Activated naive CD4-positive, alpha-beta T cell treated with anti-CD3 and anti-CD28 coated beads, Interleukin-2, amount 10 ng/mL, durations not matched to agents 7 days and 5 days (primary cell): ENCODE measurements at regions not wholly inside any gene's neighbourhood (a gene's known extent, or its start where the extent isn't known, plus 50 kb on each side); places are given as distances from the start of the nearest gene placed in this dataset.

Experiments used
- CTCF ChIA-PET: fragments of 350-600 bp; sonication (Branson Sonifier 250); formaldehyde crosslinking; loops from one replicate; lab custom pipeline; 2021; ENCODE audit warnings: antibody characterized with exemption; lab: Charles Lee
- DNase-seq: peaks from one replicate; pipeline ENCODE4 v3.0.0-alpha.2; 2020
- H3K27ac Mint-ChIP-seq: one replicate; pipeline ENCODE4 v1.8.0; 2021; ENCODE audit warnings: mild to moderate bottlenecking, moderate library complexity, mixed read lengths
- H3K27me3 Mint-ChIP-seq: one replicate; pipeline ENCODE4 v1.8.0; 2021; ENCODE audit warnings: mild to moderate bottlenecking, mixed read lengths
- H3K36me3 Mint-ChIP-seq: one replicate; pipeline ENCODE4 v1.8.0; 2021; ENCODE audit warnings: mixed read lengths
- H3K4me1 Mint-ChIP-seq: one replicate; pipeline ENCODE4 v1.8.0; 2021; ENCODE audit warnings: mixed read lengths
- H3K4me3 Mint-ChIP-seq: one replicate; pipeline ENCODE4 v1.8.0; 2021; ENCODE audit warnings: mild to moderate bottlenecking, moderate library complexity, mixed read lengths
- H3K9me3 Mint-ChIP-seq: one replicate; pipeline ENCODE4 v1.8.0; 2021; ENCODE audit warnings: mixed read lengths

DNA sequence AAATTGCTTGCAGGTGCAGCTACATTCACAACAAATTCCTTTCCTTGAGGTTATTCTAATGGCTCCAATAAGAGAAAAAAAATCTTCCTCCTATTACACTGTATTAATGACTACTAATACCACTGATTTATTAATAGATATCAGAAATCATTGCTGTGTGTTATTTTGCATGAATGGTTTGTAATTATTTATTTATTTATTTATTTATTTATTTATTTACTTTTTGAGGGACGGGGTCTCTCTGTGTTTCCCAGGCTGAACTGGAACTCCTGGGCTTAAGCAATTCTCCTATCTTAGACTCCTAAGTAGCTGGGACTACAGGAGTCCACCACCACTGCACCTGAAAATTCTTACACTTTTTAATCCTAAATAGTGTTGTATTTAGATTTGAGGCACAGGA is 390.4 kb downstream of the SI start:
- CTCF ChIA-PET, result no interaction called here
- Mint-ChIP-seq H3K27ac (no peak overlapping the region), H3K4me1 (no peaks in the 10 kb centered on the region), H3K4me3 (no peak overlapping the region), H3K36me3 (no peaks in the 10 kb centered on the region), H3K9me3 (peaks cover 3% of the 10 kb centered on the region), H3K27me3 (no peaks in the 10 kb centered on the region)
- DNase-seq, result no peak

DNA sequence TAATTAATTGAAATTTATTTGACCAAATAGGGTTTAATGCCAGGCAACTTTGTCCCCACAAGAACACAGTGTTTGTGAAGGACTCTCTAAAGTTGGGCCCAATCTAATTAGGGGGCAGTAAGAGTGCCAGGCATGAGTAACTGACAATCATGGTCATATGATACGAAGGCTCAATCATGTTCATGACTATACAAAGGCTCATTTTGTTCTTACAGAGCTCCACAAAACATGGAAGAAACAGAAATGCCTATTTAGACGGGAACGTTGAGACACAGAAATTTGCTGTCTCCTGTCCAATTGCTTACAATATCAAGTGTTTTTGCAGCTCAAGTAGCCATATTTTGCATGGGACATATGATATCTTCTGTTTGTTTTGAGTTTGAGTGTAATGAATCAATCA is 391.1 kb downstream of the SI start:
- Mint-ChIP-seq H3K4me3 (no peak overlapping the region), H3K4me1 (no peaks in the 10 kb centered on the region), H3K36me3 (no peaks in the 10 kb centered on the region), H3K27ac (no peak overlapping the region), H3K27me3 (no peaks in the 10 kb centered on the region), H3K9me3 (peaks cover 3% of the 10 kb centered on the region)
- CTCF ChIA-PET, result no interaction called here
- DNase-seq, result no peak

DNA sequence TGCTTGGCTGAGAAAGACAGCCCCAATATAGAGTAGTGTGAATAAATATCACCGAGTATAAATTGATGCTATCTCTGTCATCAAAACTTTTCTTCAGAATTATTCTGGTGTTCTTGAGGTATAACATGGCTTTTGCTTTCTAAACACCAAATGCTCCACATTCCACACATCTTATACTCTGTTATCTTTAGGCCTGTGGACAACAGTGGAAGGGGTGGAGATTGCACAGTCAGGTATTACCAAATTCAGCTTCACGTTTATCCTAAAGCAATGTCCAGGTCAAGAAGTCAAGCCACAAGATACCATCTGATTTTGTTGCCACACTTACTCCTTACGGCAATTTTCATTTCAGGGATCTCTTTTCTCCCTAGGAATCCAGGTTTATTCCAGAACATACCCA is 394.8 kb downstream of the SI start:
- Mint-ChIP-seq H3K4me3 (no peak overlapping the region), H3K9me3 (peaks cover 8% of the 10 kb centered on the region), H3K36me3 (no peaks in the 10 kb centered on the region), H3K27me3 (no peaks in the 10 kb centered on the region), H3K27ac (no peak overlapping the region), H3K4me1 (no peaks in the 10 kb centered on the region)
- DNase-seq, result no peak
- CTCF ChIA-PET, result no interaction called here

DNA sequence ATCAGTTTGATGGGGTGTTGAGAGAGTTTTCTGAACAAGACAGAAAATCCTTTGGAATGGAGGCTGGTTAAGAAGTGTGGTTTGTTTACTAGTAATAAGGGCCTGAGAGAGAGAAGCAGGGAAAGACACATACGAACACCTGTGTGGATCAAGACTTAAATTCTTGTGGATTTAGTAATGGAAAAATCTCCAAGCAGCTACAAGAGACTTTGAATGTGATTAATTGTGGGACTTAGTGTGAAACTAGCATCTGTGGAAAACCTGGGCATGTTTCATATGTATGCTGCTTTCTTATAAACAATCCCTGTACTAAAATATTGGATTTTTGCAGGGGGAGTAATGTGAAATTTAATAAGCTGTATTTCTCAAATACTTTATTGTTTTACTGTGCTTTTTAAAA is 399.1 kb downstream of the SI start:
- H3K27me3 Mint-ChIP-seq, result no peaks in the 10 kb centered on the region
- CTCF ChIA-PET, result no interaction called here
- no peak for DNase-seq
- peaks cover 6% of the 10 kb centered on the region for H3K9me3 Mint-ChIP-seq
- H3K36me3 Mint-ChIP-seq, result no peaks in the 10 kb centered on the region
- H3K4me3 Mint-ChIP-seq, result no peak overlapping the region
- no peaks in the 10 kb centered on the region for H3K4me1 Mint-ChIP-seq
- no peak overlapping the region for H3K27ac Mint-ChIP-seq

DNA sequence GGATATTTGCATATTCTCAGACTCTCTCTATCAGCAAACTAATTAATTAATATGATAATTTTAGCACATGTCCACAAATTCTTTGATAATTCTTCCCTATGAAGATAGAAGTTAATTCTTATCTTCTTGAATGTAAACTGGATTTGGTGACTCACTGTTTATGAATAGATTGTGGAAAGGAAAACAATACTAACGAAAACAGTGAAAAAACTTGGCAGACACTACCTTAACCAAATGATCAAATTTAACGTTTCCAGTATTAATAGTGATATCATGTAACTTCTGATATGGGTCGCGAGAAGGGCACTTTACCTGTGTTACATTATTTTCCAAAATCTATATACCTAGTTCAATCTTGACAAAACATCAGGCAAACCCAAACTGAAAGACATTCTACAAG is 401.0 kb downstream of the SI start:
- CTCF ChIA-PET, result no interaction called here
- no peaks in the 10 kb centered on the region for H3K27me3 Mint-ChIP-seq
- H3K36me3 Mint-ChIP-seq, result no peaks in the 10 kb centered on the region
- H3K27ac Mint-ChIP-seq, result no peak overlapping the region
- no peak overlapping the region for H3K4me3 Mint-ChIP-seq
- DNase-seq, result no peak
- no peaks in the 10 kb centered on the region for H3K4me1 Mint-ChIP-seq
- peaks cover 6% of the 10 kb centered on the region for H3K9me3 Mint-ChIP-seq

GRCh38 chr3:164673738-164674137 is 404.6 kb downstream of the SI start:
- Mint-ChIP-seq H3K27me3 (no peaks in the 10 kb centered on the region), H3K36me3 (no peaks in the 10 kb centered on the region), H3K4me1 (no peaks in the 10 kb centered on the region), H3K4me3 (no peak overlapping the region), H3K27ac (no peak overlapping the region), H3K9me3 (peaks cover 9% of the 10 kb centered on the region)
- DNase-seq, result no peak
- CTCF ChIA-PET, result no interaction called here

DNA sequence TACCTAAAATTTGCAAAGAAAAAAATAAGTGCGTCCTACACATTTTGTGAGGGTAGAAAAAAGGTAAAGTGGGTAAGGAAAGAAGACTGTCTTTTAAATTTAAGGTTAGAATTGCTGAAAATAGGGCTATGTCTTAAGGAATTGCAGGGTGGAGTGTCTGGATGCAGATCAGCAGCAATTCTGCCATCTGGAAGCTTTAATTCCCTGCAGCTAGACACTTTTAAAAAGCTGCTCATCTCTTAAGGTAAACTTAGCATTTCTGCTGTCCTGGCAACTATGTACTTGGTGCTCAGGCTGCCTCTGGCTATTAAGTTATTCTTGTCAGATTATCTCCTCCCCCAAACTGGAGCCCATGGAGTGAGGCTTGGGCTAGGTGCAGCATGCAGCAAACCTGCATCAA is 420.2 kb downstream of the SI start:
- Mint-ChIP-seq H3K4me3 (no peak overlapping the region), H3K9me3 (no peaks in the 10 kb centered on the region), H3K27me3 (no peaks in the 10 kb centered on the region), H3K27ac (no peak overlapping the region), H3K4me1 (no peaks in the 10 kb centered on the region), H3K36me3 (no peaks in the 10 kb centered on the region)
- CTCF ChIA-PET, result no interaction called here
- no peak for DNase-seq

GRCh38 chr3:164657631-164658030 is 420.7 kb downstream of the SI start:
- Mint-ChIP-seq H3K4me1 (no peaks in the 10 kb centered on the region), H3K4me3 (no peak overlapping the region), H3K36me3 (no peaks in the 10 kb centered on the region), H3K9me3 (no peaks in the 10 kb centered on the region), H3K27me3 (no peaks in the 10 kb centered on the region), H3K27ac (no peak overlapping the region)
- CTCF ChIA-PET, result no interaction called here
- no peak for DNase-seq

DNA sequence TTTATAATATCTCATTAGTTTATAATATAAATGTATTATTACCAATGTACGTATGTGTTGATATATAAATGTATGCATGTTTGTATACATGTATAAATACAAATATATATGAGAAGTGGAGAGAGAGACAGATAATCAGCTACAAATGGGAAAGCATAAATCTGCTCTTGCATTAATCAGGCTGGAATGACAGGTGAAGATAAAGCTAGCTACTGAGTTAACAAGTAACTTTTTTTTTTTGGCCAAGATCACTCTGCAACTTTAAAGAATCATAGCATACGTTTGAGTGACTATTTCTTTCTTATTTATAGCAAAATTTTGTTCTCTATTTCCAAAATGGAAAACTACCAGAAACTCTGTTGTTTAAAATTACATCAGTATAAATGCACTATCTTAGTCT is 422.8 kb downstream of the SI start:
- no peak overlapping the region for H3K27ac Mint-ChIP-seq
- no peak for DNase-seq
- peaks cover 12% of the 10 kb centered on the region for H3K9me3 Mint-ChIP-seq
- H3K4me1 Mint-ChIP-seq, result no peaks in the 10 kb centered on the region
- CTCF ChIA-PET, result no interaction called here
- no peak overlapping the region for H3K4me3 Mint-ChIP-seq
- H3K27me3 Mint-ChIP-seq, result no peaks in the 10 kb centered on the region
- H3K36me3 Mint-ChIP-seq, result no peaks in the 10 kb centered on the region

GRCh38 chr3:164641071-164641470 is 437.2 kb downstream of the SI start:
- H3K4me1 Mint-ChIP-seq, result no peaks in the 10 kb centered on the region
- no peaks in the 10 kb centered on the region for H3K27me3 Mint-ChIP-seq
- no peak overlapping the region for H3K4me3 Mint-ChIP-seq
- DNase-seq, result no peak
- H3K9me3 Mint-ChIP-seq, result peaks cover 5% of the 10 kb centered on the region
- H3K36me3 Mint-ChIP-seq, result no peaks in the 10 kb centered on the region
- no peak overlapping the region for H3K27ac Mint-ChIP-seq
- CTCF ChIA-PET, result no interaction called here

DNA sequence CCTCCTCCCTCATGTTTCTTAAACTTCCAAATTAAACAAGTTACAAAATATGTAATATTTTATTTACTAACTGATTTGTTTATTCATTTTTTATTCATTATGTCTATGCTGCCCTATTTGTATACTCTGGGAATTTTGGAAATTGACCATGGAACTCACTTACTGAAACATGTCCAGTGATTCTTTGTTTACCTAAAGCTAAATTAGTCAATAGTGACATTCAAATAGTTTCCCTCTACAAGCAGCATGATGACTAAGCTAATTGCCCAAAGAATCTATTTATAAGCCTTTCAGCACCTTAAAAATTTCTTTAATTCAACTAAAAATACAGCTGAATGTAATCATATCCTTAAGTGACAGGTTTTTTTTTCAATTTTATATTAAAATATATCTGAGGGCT is 437.7 kb downstream of the SI start:
- no peaks in the 10 kb centered on the region for H3K4me1 Mint-ChIP-seq
- CTCF ChIA-PET, result no interaction called here
- peaks cover 5% of the 10 kb centered on the region for H3K9me3 Mint-ChIP-seq
- no peak for DNase-seq
- no peaks in the 10 kb centered on the region for H3K27me3 Mint-ChIP-seq
- H3K27ac Mint-ChIP-seq, result no peak overlapping the region
- H3K4me3 Mint-ChIP-seq, result no peak overlapping the region
- H3K36me3 Mint-ChIP-seq, result no peaks in the 10 kb centered on the region

GRCh38 chr3:164620956-164621355 is 457.3 kb downstream of the SI start:
- peaks cover 1% of the 10 kb centered on the region for H3K9me3 Mint-ChIP-seq
- no peak for DNase-seq
- CTCF ChIA-PET, result no interaction called here
- H3K27ac Mint-ChIP-seq, result no peak overlapping the region
- H3K4me1 Mint-ChIP-seq, result no peaks in the 10 kb centered on the region
- H3K36me3 Mint-ChIP-seq, result no peaks in the 10 kb centered on the region
- no peaks in the 10 kb centered on the region for H3K27me3 Mint-ChIP-seq
- no peak overlapping the region for H3K4me3 Mint-ChIP-seq

DNA sequence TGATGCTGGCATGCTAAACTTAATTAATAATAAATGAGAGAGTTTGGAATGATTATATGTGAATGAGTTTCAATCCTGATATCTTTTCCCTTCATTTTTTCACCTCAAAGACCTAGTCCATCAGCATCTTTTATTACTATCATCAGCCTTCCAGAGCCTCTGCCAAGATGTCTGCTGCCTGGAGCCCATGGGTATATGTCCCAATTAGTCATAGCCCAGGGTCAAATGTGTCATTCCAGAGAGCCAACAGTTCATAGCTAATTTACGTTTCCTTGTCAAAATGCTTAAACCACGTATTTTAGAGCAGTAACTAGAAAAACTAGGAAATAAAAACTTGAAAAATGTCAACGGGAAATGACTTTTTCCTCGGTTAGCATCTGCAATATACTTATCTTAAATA is 457.9 kb downstream of the SI start:
- no peak for DNase-seq
- Mint-ChIP-seq H3K27me3 (no peaks in the 10 kb centered on the region), H3K9me3 (peaks cover 1% of the 10 kb centered on the region), H3K27ac (no peak overlapping the region), H3K36me3 (no peaks in the 10 kb centered on the region), H3K4me1 (no peaks in the 10 kb centered on the region), H3K4me3 (no peak overlapping the region)
- CTCF ChIA-PET, result no interaction called here

GRCh38 chr3:164612751-164613150 is 465.5 kb downstream of the SI start:
- Mint-ChIP-seq H3K27me3 (no peaks in the 10 kb centered on the region), H3K4me1 (no peaks in the 10 kb centered on the region), H3K27ac (no peak overlapping the region), H3K4me3 (no peak overlapping the region), H3K36me3 (no peaks in the 10 kb centered on the region), H3K9me3 (peaks cover 1% of the 10 kb centered on the region)
- no peak for DNase-seq
- CTCF ChIA-PET, result no interaction called here

- CTCF ChIA-PET, result no interaction called here
- no peak for DNase-seq
- Mint-ChIP-seq H3K9me3 (peaks cover 4% of the 10 kb centered on the region), H3K4me3 (no peak overlapping the region), H3K27ac (no peak overlapping the region), H3K4me1 (no peaks in the 10 kb centered on the region), H3K36me3 (no peaks in the 10 kb centered on the region), H3K27me3 (no peaks in the 10 kb centered on the region)
Measured at GRCh38 chr3:164608554-164609276, 469.6 kb downstream of the SI start.

DNA sequence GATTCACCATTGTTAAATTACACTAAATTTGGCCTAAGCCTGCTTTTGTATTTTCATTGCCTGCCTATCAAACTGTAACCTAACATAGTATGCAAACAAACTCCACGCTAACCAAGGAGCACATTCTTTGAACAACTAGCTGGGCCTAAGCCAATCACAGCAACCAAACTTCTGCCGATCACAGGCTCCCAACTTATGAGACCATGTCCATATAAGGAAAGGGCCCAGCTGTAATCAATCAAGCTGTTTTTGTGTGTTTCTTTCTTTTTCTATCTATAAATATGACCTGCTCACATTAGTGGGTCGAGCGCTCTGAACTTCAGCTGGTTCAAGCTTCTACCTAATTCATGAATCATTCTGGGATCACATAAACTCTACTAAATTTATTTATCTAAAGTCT is 473.6 kb downstream of the SI start:
- DNase-seq, result no peak
- H3K4me3 Mint-ChIP-seq, result no peak overlapping the region
- H3K4me1 Mint-ChIP-seq, result no peaks in the 10 kb centered on the region

More for the DNA sequence above, 473.6 kb downstream of the SI start:
- H3K27ac Mint-ChIP-seq, result no peak overlapping the region
- CTCF ChIA-PET, result interaction anchor here (0.5 kb wide), 1 partner anchor 531 kb away, joined by 3 read pairs; no protein-coding TSS in a partner anchor
- H3K9me3 Mint-ChIP-seq, result peaks cover 4% of the 10 kb centered on the region
- no peaks in the 10 kb centered on the region for H3K36me3 Mint-ChIP-seq
- no peaks in the 10 kb centered on the region for H3K27me3 Mint-ChIP-seq
